AG09309 (cell line): ENCODE measurements at regions not wholly inside any gene's neighbourhood (a gene's known extent, or its start where the extent isn't known, plus 50 kb on each side); places are given as distances from the start of the nearest gene placed in this dataset.
A peak's percentile ranks its signal among the peaks of the same experiment; 100 is the strongest.

ENCODE experiments used
- DNase-seq: peaks from one replicate; pipeline ENCODE4 v3.0.0-alpha.2; 2010; ENCODE audit warnings: low read depth
- H3K4me3 ChIP-seq: 2 replicates; pipeline ENCODE4 v1.5.1; 2011; ENCODE audit warnings: mild to moderate bottlenecking, low read depth, low read length, moderate library complexity; ENCODE audit not compliant: control insufficient read depth
- TF ChIP-seq, protein P1 (sequence below): IDR thresholded peaks from 2 replicates; pipeline ENCODE4 v1.5.1; 2011; ENCODE audit warnings: mild to moderate bottlenecking, low read depth, low read length, inconsistent platforms; ENCODE audit not compliant: insufficient read depth, control insufficient read depth; ENCODE audit errors: missing control alignments

- TF ChIP-seq, protein P1, sequence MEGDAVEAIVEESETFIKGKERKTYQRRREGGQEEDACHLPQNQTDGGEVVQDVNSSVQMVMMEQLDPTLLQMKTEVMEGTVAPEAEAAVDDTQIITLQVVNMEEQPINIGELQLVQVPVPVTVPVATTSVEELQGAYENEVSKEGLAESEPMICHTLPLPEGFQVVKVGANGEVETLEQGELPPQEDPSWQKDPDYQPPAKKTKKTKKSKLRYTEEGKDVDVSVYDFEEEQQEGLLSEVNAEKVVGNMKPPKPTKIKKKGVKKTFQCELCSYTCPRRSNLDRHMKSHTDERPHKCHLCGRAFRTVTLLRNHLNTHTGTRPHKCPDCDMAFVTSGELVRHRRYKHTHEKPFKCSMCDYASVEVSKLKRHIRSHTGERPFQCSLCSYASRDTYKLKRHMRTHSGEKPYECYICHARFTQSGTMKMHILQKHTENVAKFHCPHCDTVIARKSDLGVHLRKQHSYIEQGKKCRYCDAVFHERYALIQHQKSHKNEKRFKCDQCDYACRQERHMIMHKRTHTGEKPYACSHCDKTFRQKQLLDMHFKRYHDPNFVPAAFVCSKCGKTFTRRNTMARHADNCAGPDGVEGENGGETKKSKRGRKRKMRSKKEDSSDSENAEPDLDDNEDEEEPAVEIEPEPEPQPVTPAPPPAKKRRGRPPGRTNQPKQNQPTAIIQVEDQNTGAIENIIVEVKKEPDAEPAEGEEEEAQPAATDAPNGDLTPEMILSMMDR, result no peak
These were observed 185.1 kb downstream of the FCRL5 start for GRCh38 chr1:157367091-157367739.

GRCh38 chr1:157364612-157365011, 187.7 kb downstream of the FCRL5 start:
- no peak for DNase-seq
- no peak overlapping the region for H3K4me3 ChIP-seq
- TF ChIP-seq, protein P1, result no peak

More at GRCh38 chr1:157367091-157367739, 185.1 kb downstream of the FCRL5 start:
- no peak overlapping the region for H3K4me3 ChIP-seq
- no peak for DNase-seq

DNA sequence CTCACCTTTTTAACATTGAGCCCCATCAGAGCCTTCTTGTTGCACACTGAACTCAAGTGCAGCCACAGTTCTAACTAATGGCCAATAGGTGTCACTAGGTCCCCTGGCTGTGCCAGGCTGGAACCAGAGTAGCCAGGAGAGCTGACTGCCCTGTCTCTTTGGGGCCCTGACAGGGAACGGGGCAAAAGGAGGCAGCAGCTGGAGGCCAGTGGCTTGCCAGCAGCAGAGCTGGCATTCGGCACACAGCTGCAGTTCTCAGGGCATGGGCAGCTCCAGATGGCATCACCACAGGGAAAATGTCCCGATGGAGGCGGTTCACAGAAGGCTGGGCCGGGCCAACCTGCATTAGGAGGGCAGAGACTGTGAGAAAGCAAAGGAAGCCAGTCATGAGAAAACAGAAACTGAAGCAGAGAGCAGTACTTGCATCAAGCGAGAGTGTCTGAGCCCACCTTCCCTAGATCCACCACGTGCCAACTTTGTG, 188.6 kb downstream of the FCRL5 start:
- H3K4me3 ChIP-seq, result no peak overlapping the region
- no peak for DNase-seq
- TF ChIP-seq, protein P1, result peak; percentile 82

DNA sequence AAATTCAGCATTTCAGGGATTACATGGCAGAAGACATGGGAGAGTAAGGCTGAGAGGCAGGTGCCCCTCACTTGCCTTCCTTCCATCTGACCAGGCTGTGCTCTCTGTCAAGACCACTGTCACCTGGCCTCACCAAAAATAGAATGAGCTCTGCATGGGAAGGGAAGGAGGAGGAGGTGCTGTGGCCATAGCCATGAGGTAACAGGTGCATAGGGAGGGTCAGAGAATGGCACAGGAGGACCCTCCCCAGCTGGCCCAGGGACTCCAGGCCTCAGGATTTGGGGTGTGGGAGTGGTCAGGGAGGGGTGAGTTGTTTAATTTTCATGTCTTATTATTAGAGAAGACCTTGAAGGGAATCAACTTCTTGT, 192.3 kb downstream of the FCRL5 start:
- DNase-seq, result no peak
- no peak overlapping the region for H3K4me3 ChIP-seq
- TF ChIP-seq, protein P1, result no peak

GRCh38 chr1:157359314-157360022, 192.8 kb downstream of the FCRL5 start:
- TF ChIP-seq, protein P1, result no peak
- H3K4me3 ChIP-seq, result no peak overlapping the region
- no peak for DNase-seq

DNA sequence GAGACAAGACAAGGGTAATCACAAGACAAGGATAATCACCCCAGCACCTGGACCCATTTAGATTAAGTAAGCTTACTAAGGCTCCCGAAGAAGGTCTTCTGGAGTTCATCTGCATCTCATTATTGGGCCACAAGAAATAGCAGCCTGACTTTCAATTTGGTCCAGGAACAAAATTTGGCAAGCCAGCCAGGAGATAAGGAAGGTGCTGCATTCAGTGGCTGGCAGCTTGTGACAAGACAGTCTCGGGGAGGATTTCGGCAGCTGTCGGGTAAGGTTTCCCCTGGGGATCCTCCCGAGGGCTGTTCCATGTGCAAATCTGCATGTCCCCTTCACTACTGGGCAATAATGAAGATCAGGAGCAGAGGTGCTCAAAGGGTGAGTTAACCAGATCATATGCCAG, 195.2 kb downstream of the FCRL5 start:
- DNase-seq, result no peak
- TF ChIP-seq, protein P1, result no peak
- H3K4me3 ChIP-seq, result no peak overlapping the region
